Endothelial cell of umbilical vein (primary cell): ENCODE measurements at regions not wholly inside any gene's neighbourhood (a gene's known extent, or its start where the extent isn't known, plus 50 kb on each side); places are given as distances from the start of the nearest gene placed in this dataset.

ENCODE experiments used
- EZH2 ChIP-seq: IDR thresholded peaks from 2 replicates; pipeline ENCODE4 v1.6.1; 2012; ENCODE audit warnings: borderline replicate concordance, low read depth, mild to moderate bottlenecking, moderate library complexity, low read length, inconsistent platforms; ENCODE audit not compliant: severe bottlenecking
- FOS ChIP-seq: IDR thresholded peaks from 2 replicates; pipeline ENCODE4 v1.6.1; 2011; ENCODE audit warnings: mild to moderate bottlenecking, low read length, moderate library complexity, borderline replicate concordance; ENCODE audit not compliant: insufficient read depth
- POLR2AphosphoS5 ChIP-seq: IDR thresholded peaks from 2 replicates; pipeline ENCODE4 v1.6.1; 2012; ENCODE audit warnings: low read depth, mild to moderate bottlenecking, control low read depth, low read length, moderate library complexity; ENCODE audit not compliant: insufficient read depth
- TF ChIP-seq, protein P1 (sequence below), 2 donors: IDR thresholded peaks; 1 replicate in 1 of 2; 2 replicates in 1 of 2; pipeline ENCODE4 v1.5.1; 2011; ENCODE audit warnings: low read length in 2 of 2, mild to moderate bottlenecking in 2 of 2, moderate library complexity in 2 of 2, control low read depth in 1 of 2, inconsistent platforms in 1 of 2, low read depth in 1 of 2; ENCODE audit not compliant: insufficient read depth in 1 of 2; ENCODE audit errors: extremely low read depth in 1 of 2

DNA sequence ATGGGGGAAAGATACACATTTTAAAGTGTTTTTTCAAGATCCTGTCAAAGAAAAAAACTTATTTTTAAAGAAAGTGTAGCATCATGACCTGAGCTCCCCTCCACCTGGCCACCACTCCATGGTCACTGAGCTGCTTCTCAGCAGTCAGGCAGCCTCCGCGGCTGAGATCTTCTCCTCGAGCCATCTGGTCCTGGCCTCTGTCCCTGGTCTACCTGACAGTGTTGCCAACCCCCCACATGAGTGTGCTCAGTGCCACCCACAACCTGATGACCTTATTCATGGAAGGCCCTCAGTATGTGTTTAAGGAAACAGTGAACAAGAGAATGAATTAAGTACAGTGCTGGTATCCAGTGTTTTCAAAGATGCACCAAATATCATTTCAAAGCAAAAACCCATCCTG is 694.5 kb upstream of the NRP1 start:
- TF ChIP-seq FOS (no peak), POLR2AphosphoS5 (no peak), EZH2 (no peak)
- TF ChIP-seq, protein P1, sequence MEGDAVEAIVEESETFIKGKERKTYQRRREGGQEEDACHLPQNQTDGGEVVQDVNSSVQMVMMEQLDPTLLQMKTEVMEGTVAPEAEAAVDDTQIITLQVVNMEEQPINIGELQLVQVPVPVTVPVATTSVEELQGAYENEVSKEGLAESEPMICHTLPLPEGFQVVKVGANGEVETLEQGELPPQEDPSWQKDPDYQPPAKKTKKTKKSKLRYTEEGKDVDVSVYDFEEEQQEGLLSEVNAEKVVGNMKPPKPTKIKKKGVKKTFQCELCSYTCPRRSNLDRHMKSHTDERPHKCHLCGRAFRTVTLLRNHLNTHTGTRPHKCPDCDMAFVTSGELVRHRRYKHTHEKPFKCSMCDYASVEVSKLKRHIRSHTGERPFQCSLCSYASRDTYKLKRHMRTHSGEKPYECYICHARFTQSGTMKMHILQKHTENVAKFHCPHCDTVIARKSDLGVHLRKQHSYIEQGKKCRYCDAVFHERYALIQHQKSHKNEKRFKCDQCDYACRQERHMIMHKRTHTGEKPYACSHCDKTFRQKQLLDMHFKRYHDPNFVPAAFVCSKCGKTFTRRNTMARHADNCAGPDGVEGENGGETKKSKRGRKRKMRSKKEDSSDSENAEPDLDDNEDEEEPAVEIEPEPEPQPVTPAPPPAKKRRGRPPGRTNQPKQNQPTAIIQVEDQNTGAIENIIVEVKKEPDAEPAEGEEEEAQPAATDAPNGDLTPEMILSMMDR (IDR thresholded peaks at IDR 0.05; ENCODE audit: extremely low read depth in 1 of 2, insufficient read depth in 1 of 2, low read depth in 1 of 2, low read length in 2 of 2): no peak
